GM12878 (cell line): ENCODE measurements at regions not wholly inside any gene's neighbourhood (a gene's known extent, or its start where the extent isn't known, plus 50 kb on each side); places are given as distances from the start of the nearest gene placed in this dataset.

ENCODE experiments used
- ATAC-seq: fragments of 200-7000 bp; cut with Tn5 transposase; 3 replicates; pipeline ENCODE4 v1.9.1; 2020; ENCODE audit warnings: mild to moderate bottlenecking, moderate library complexity
- BruUV-seq: library from RNA; stranded (reverse); fragments of 400-500 nt; replicated peaks from 2 replicates; lab custom pipeline; 2021; lab: Mats Ljungman, UMichigan
- CTCF ChIA-PET: fragments of 300-600 bp; sonication (Branson Sonifier 250); formaldehyde crosslinking; extraction: SDS; loops from one replicate; lab custom pipeline; 2021; ENCODE audit warnings: inconsistent platforms; lab: Yijun Ruan, JAX
- POLR2A ChIA-PET: fragments of 350-600 bp; formaldehyde crosslinking; extraction: SDS; loops from one replicate; lab custom pipeline; 2021; ENCODE audit warnings: inconsistent platforms; lab: Charles Lee
- RAD21 ChIA-PET: fragments of 300-600 bp; sonication (Branson Sonifier 250); formaldehyde crosslinking; loops from one replicate; lab custom pipeline; 2023; ENCODE audit warnings: antibody characterized with exemption; ENCODE audit not compliant: unreplicated experiment; lab: Charles Lee
- SMC1A ChIA-PET: fragments of 300-600 bp; sonication (Branson Sonifier 250); formaldehyde crosslinking; loops from one replicate; lab custom pipeline; 2023; ENCODE audit not compliant: unreplicated experiment, uncharacterized antibody; lab: Charles Lee
- DNase-seq: peaks from one replicate; pipeline ENCODE4 v3.0.0-alpha.2; 2011; ENCODE audit warnings: low read depth, low spot score
- FAIRE-seq: peaks from 3 replicates; lab custom pipeline; 2011; peaks lifted over from hg19 to GRCh38; lab: Jason Lieb, UNC
- H2AFZ ChIP-seq: 2 replicates; pipeline ENCODE4 v1.6.0; 2011; ENCODE audit warnings: low read depth, low read length, control low read depth; ENCODE audit not compliant: control insufficient read depth
- H3K27ac ChIP-seq: 2 replicates; pipeline ENCODE4 v1.5.1; 2011; ENCODE audit warnings: control low read depth; ENCODE audit not compliant: control insufficient read depth, insufficient read depth
- H3K27me3 ChIP-seq, 2 experiments: replicated peaks in 1 of 2; 2 replicates each; pipeline versions ENCODE4 v1.6.0 to v1.6.1; 2011; ENCODE audit warnings: low read length in 1 of 2; ENCODE audit not compliant: control insufficient read depth in 2 of 2, insufficient read depth in 2 of 2
- H3K36me3 ChIP-seq, 2 experiments: 2 replicates each; pipeline ENCODE4 v1.5.1; 2011; ENCODE audit warnings: low read length in 1 of 2; ENCODE audit not compliant: control insufficient read depth in 2 of 2, insufficient read depth in 2 of 2
- H3K4me1 ChIP-seq: 2 replicates; pipeline ENCODE4 v1.6.1; 2011; ENCODE audit warnings: mild to moderate bottlenecking, low read length, moderate library complexity, mixed read lengths; ENCODE audit not compliant: control insufficient read depth, insufficient read depth
- H3K4me2 ChIP-seq: 2 replicates; pipeline ENCODE4 v1.6.0; 2011; ENCODE audit warnings: control low read depth; ENCODE audit not compliant: control insufficient read depth, insufficient read depth
- H3K4me3 ChIP-seq: fragments of 200-600 bp; sonication (generic); 2 replicates; pipeline ENCODE4 v1.5.1; 2016
- H3K79me2 ChIP-seq: 2 replicates; pipeline ENCODE4 v1.6.0; 2011; ENCODE audit warnings: low read length; ENCODE audit not compliant: control insufficient read depth, insufficient read depth
- H3K9ac ChIP-seq: 2 replicates; pipeline ENCODE4 v1.8.0; 2011; ENCODE audit warnings: low read length, control low read depth, mixed read lengths; ENCODE audit not compliant: control insufficient read depth, insufficient read depth
- H3K9me3 ChIP-seq: replicated peaks from 3 replicates; pipeline ENCODE4 v1.5.1; 2011; ENCODE audit warnings: mild to moderate bottlenecking, low read length; ENCODE audit not compliant: control insufficient read depth, insufficient read depth
- H4K20me1 ChIP-seq: 2 replicates; pipeline ENCODE4 v1.6.0; 2011; ENCODE audit not compliant: control insufficient read depth, insufficient read depth
- ASH2L ChIP-seq: fragments of 300-600, 200-600 bp; sonication (generic); IDR thresholded peaks from 2 replicates; pipeline ENCODE4 v1.6.1; 2017; ENCODE audit warnings: low read depth, mild to moderate bottlenecking, borderline replicate concordance
- CHD2 ChIP-seq: IDR thresholded peaks from 2 replicates; pipeline ENCODE4 v1.6.1; 2011; ENCODE audit warnings: low read depth, low read length, improper control_type of control experiment, borderline replicate concordance
- E4F1 ChIP-seq: fragments of 450-650 bp; IDR thresholded peaks from 2 replicates; pipeline ENCODE4 v1.6.1; 2018; ENCODE audit warnings: borderline replicate concordance, mild to moderate bottlenecking; ENCODE audit not compliant: partially characterized antibody
- NKRF ChIP-seq: fragments of 450-650 bp; conservative IDR thresholded peaks from 2 replicates; pipeline ENCODE4 v1.6.1; 2017; ENCODE audit warnings: mild to moderate bottlenecking, moderate library complexity
- NR2C1 ChIP-seq: fragments of 450-650 bp; IDR thresholded peaks from 2 replicates; pipeline ENCODE4 v1.6.1; 2017; ENCODE audit warnings: antibody characterized with exemption, mild to moderate bottlenecking, moderate library complexity
- POLR2A ChIP-seq: IDR thresholded peaks from 2 replicates; pipeline ENCODE4 v1.6.1; 2011; ENCODE audit warnings: low read depth, mild to moderate bottlenecking, low read length
- POLR2AphosphoS5 ChIP-seq: IDR thresholded peaks from 2 replicates; pipeline ENCODE4 v1.6.1; 2011; ENCODE audit warnings: mild to moderate bottlenecking, low read length, inconsistent platforms
- RCOR1 ChIP-seq: conservative IDR thresholded peaks from 2 replicates; pipeline ENCODE4 v1.6.1; 2012; ENCODE audit warnings: low read depth, low read length, improper control_type of control experiment
- USF1 ChIP-seq: IDR thresholded peaks from 2 replicates; pipeline ENCODE4 v1.6.1; 2011; ENCODE audit warnings: borderline replicate concordance, low read depth, mild to moderate bottlenecking, moderate library complexity, mixed read lengths, low read length; ENCODE audit not compliant: insufficient read depth; ENCODE audit errors: extremely low read length
- ZNF687 ChIP-seq: fragments of 450-650 bp; IDR thresholded peaks from 2 replicates; pipeline ENCODE4 v1.6.1; 2017; ENCODE audit warnings: mild to moderate bottlenecking, moderate library complexity
- WGBS: methylation state at CpG from one replicate; pipeline ENCODE4 v1.1.6; 2016; ENCODE audit warnings: low lambda C conversion rate; ENCODE audit not compliant: insufficient replicate concordance, insufficient coverage; ENCODE audit errors: missing lambda C conversion rate; 5-methylcytosine and 5-hydroxymethylcytosine counted together
- in situ Hi-C: fragments of 300-500 bp; cut with MboI; formaldehyde crosslinking; loops from 9 replicates; pipeline ENCODE4 v1.14.3; 2018; ENCODE audit warnings: mixed read lengths
- intact Hi-C: fragments of 100-400 bp; cut with micrococcal nuclease; formaldehyde crosslinking; loops from one replicate; pipeline ENCODE4 v1.14.2; 2022; ENCODE audit not compliant: unreplicated experiment

GRCh38 chr22:48627966-48628365 lies 1199.7 kb downstream of the BRD1 start (continued):
- no peak for TF ChIP-seq NKRF

GRCh38 chr22:48627203-48627602 lies 1200.5 kb downstream of the BRD1 start:
- Histone ChIP-seq H3K4me3 (no peak overlapping the region), H3K9me3 (no peaks in the 10 kb centered on the region; the same call in 2 of the 3 replicates), H4K20me1 (no peaks in the 10 kb centered on the region), H3K9ac (no peak overlapping the region)
- no TSS peak for BruUV-seq
- POLR2A ChIA-PET: no interaction called here
- SMC1A ChIA-PET: no interaction called here
- intact Hi-C loops: no loop called here
- TF ChIP-seq RCOR1: no peak
- TF ChIP-seq POLR2A: no peak
- TF ChIP-seq POLR2AphosphoS5: no peak
- no peak for TF ChIP-seq E4F1
- TF ChIP-seq ASH2L: no peak
- no peak for TF ChIP-seq NR2C1
- TF ChIP-seq ZNF687: no peak
- TF ChIP-seq CHD2: no peak
- no peak for TF ChIP-seq USF1
- TF ChIP-seq, all 136 proteins: peak for 0
- Histone ChIP-seq H2AFZ (no peak overlapping the region), H3K79me2 (no peaks in the 10 kb centered on the region), H3K4me2 (no peak overlapping the region), H3K4me1 (no peaks in the 10 kb centered on the region), H3K27ac (no peak overlapping the region), H3K36me3 (no peaks in the 10 kb centered on the region), H3K27me3 (no peaks in the 10 kb centered on the region)
- ChIA-PET RAD21 (no interaction called here), CTCF (no interaction called here)
- DNase-seq (no peak), ATAC-seq (no peak), FAIRE-seq (no peak)
- 55% methylated on average over 17 of the region's 17 CpGs for WGBS
- in situ Hi-C loops: loop anchor here (5.0 kb wide), 1 partner anchor 50 kb away; no protein-coding TSS in a partner anchor
